PFSK-1 (cell line): ENCODE measurements at regions not wholly inside any gene's neighbourhood (a gene's known extent, or its start where the extent isn't known, plus 50 kb on each side); places are given as distances from the start of the nearest gene placed in this dataset.

Experiments
- POLR2AphosphoS5 ChIP-seq: IDR thresholded peaks from 2 replicates; pipeline ENCODE4 v1.6.1; 2012; ENCODE audit warnings: low read depth, mild to moderate bottlenecking, control low read depth, low read length, moderate library complexity
- SIN3A ChIP-seq: IDR thresholded peaks from 2 replicates; pipeline ENCODE4 v1.6.1; 2012; ENCODE audit warnings: mild to moderate bottlenecking, low read length, moderate library complexity, borderline replicate concordance; ENCODE audit not compliant: insufficient read depth
- TAF1 ChIP-seq: IDR thresholded peaks from 2 replicates; pipeline ENCODE4 v1.6.1; 2012; ENCODE audit warnings: low read length, control low read depth, borderline replicate concordance; ENCODE audit not compliant: insufficient read depth
- TF ChIP-seq, protein P1 (sequence below), 2 experiments: IDR thresholded peaks; 2 replicates each; pipeline versions ENCODE4 v1.6.1 to v1.8.0; 2011 to 2012; ENCODE audit warnings: low read depth in 2 of 2, low read length in 2 of 2, control low read depth in 1 of 2, inconsistent platforms in 1 of 2, mild to moderate bottlenecking in 1 of 2, moderate library complexity in 1 of 2; ENCODE audit not compliant: insufficient read depth in 1 of 2

DNA sequence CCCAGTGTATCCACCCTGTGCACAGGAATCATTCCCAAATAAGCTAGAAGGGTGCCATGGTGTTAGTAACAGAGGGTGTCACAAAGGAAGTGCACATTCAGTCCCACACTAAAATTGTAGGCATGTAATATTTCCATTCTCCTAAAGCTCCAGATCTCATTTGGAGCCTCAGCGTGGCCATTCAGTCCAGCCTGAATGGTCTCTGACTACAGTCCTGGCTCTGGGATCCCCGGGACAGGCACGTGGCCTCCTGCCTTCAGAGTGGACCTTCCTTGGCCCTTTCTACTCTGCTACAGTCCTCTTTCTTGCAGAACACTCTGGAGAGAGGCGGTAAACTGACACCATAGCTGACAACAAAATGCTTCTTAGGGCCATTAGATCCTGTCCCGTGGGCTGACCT lies 243.9 kb downstream of the IRX2 start:
- TF ChIP-seq, protein P1, sequence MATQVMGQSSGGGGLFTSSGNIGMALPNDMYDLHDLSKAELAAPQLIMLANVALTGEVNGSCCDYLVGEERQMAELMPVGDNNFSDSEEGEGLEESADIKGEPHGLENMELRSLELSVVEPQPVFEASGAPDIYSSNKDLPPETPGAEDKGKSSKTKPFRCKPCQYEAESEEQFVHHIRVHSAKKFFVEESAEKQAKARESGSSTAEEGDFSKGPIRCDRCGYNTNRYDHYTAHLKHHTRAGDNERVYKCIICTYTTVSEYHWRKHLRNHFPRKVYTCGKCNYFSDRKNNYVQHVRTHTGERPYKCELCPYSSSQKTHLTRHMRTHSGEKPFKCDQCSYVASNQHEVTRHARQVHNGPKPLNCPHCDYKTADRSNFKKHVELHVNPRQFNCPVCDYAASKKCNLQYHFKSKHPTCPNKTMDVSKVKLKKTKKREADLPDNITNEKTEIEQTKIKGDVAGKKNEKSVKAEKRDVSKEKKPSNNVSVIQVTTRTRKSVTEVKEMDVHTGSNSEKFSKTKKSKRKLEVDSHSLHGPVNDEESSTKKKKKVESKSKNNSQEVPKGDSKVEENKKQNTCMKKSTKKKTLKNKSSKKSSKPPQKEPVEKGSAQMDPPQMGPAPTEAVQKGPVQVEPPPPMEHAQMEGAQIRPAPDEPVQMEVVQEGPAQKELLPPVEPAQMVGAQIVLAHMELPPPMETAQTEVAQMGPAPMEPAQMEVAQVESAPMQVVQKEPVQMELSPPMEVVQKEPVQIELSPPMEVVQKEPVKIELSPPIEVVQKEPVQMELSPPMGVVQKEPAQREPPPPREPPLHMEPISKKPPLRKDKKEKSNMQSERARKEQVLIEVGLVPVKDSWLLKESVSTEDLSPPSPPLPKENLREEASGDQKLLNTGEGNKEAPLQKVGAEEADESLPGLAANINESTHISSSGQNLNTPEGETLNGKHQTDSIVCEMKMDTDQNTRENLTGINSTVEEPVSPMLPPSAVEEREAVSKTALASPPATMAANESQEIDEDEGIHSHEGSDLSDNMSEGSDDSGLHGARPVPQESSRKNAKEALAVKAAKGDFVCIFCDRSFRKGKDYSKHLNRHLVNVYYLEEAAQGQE (IDR thresholded peaks at IDR 0.05; ENCODE audit: insufficient read depth in 1 of 2, low read depth in 2 of 2, low read length in 2 of 2), result no peak
- TF ChIP-seq POLR2AphosphoS5 (no peak), SIN3A (no peak), TAF1 (no peak)
